Activated CD4-positive, alpha-beta T cell treated with anti-CD3 and anti-CD28 coated beads, Interleukin-2, amount 10 ng/mL, durations not matched to agents 7 days and 5 days (primary cell): ENCODE measurements at regions not wholly inside any gene's neighbourhood (a gene's known extent, or its start where the extent isn't known, plus 50 kb on each side); places are given as distances from the start of the nearest gene placed in this dataset.

Experiments
- CTCF ChIA-PET: fragments of 350-600 bp; sonication (Branson Sonifier 250); formaldehyde crosslinking; loops from one replicate; lab custom pipeline; 2021; ENCODE audit warnings: antibody characterized with exemption; lab: Charles Lee
- POLR2A ChIA-PET: fragments of 350-600 bp; sonication (Branson Sonifier 250); formaldehyde crosslinking; loops from one replicate; lab custom pipeline; 2021; ENCODE audit warnings: antibody characterized with exemption; lab: Charles Lee
- DNase-seq: peaks from one replicate; pipeline ENCODE4 v3.0.0-alpha.2; 2020
- H3K27ac Mint-ChIP-seq: one replicate; pipeline ENCODE4 v1.8.0; 2021; ENCODE audit warnings: mild to moderate bottlenecking, moderate library complexity, mixed read lengths
- H3K27me3 Mint-ChIP-seq: one replicate; pipeline ENCODE4 v1.8.0; 2021; ENCODE audit warnings: mixed read lengths
- H3K36me3 Mint-ChIP-seq: one replicate; pipeline ENCODE4 v1.8.0; 2021; ENCODE audit warnings: low read depth, mixed read lengths
- H3K4me1 Mint-ChIP-seq: one replicate; pipeline ENCODE4 v1.8.0; 2021; ENCODE audit warnings: mixed read lengths
- H3K4me3 Mint-ChIP-seq: one replicate; pipeline ENCODE4 v1.8.0; 2021; ENCODE audit warnings: mild to moderate bottlenecking, moderate library complexity, mixed read lengths
- H3K9me3 Mint-ChIP-seq: one replicate; pipeline ENCODE4 v1.8.0; 2021; ENCODE audit warnings: mixed read lengths

DNA sequence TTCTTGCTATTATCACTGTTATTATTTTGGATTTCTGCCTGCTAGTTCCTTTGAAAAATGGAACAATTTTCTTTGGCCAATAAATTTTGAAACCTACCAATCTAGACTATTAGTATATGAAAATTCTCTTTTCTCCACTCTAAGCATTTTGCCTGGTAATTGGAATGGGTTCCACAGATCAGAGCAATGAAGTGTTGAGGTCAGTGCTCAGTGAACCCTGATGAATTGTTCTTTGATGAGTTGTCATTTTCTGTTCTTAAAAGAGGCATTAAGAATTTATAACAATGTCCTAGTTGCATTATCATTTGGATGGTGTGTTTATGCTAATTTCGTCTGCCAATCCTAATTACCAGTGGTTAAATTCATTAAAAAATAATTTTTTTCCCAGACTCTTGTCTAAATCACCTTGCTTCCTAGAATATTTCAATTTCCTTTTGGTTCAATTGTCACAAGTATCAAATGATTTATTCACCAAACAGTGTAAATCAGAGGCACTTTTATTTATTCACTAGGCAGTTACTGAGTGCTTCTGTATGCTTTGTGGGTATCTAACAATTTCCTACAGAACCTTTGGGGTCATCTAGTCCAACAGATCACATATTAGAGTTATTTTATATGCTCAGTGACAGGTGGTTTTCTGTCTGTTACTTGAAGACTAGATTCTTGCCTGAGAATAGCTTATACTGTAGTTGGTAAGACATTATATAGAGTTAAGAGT is 239.0 kb downstream of the DNAJB9 start:
- no peak overlapping the region for H3K4me3 Mint-ChIP-seq

DNA sequence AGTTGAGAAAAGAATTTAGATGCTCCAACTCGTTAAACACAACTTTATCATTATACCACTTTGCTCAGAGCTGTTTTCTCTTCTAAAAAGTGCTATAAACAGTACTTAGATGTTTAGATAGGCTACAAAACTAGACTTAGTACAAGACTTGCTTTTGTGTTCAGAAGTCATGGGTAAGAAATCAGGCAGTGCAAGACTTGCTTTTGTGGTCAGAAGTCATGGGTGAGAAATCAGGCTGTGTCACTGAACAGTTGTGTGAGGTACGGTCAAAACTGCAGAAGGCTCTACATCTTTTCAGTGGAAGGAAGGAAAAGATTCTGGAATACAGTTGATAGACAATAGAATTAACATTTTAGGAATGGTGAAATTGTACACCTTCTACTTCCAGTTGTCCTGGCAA is 239.7 kb downstream of the DNAJB9 start:
- H3K27ac Mint-ChIP-seq, result no peak overlapping the region
- H3K9me3 Mint-ChIP-seq, result no peaks in the 10 kb centered on the region
- CTCF ChIA-PET, result no interaction called here
- no peaks in the 10 kb centered on the region for H3K27me3 Mint-ChIP-seq
- DNase-seq, result no peak
- POLR2A ChIA-PET, result no interaction called here
- H3K36me3 Mint-ChIP-seq, result no peaks in the 10 kb centered on the region
- no peaks in the 10 kb centered on the region for H3K4me1 Mint-ChIP-seq
- no peak overlapping the region for H3K4me3 Mint-ChIP-seq

More for the DNA sequence above, 239.0 kb downstream of the DNAJB9 start:
- Mint-ChIP-seq H3K9me3 (no peaks in the 10 kb centered on the region), H3K36me3 (no peaks in the 10 kb centered on the region), H3K4me1 (no peaks in the 10 kb centered on the region), H3K27ac (no peak overlapping the region), H3K27me3 (no peaks in the 10 kb centered on the region)
- no peak for DNase-seq
- CTCF ChIA-PET, result interaction anchor here (0.9 kb wide), 1 partner anchor 9 kb away, joined by 3 read pairs; no protein-coding TSS in a partner anchor
- POLR2A ChIA-PET, result no interaction called here

DNA sequence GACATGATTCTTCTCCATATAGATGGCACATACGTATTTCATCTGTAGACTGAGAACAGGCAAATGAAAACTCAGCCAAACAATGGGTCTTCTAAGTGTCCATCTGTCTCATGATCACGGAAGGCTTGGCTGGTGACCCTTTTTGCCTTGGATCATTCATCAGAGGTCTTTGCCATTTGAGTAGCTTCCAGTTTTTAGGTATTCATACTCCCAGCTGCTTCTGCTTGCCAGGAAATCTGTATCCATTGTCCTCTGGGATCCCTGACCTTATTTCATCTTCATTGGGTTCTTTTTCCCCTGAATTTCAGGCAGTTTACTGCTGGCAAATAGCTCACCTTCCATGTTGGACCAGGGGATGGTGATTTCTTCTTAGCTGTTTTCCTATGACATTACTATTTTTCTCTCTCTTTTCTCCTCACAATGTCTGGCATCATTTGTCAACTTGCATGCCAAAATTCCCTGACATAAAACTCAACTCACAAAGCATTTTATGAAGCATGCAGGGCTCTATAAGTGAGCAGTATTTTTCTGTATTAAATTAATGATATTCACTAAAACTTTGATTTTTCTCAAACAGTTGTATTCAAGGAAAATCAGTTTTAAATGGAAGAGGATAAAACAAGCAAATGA is 241.2 kb downstream of the DNAJB9 start:
- ChIA-PET POLR2A (interaction anchor here (0.6 kb wide), 1 partner anchor 446 kb away, joined by 3 read pairs; no protein-coding TSS in a partner anchor), CTCF (no interaction called here)
- no peak overlapping the region for H3K4me3 Mint-ChIP-seq
- H3K9me3 Mint-ChIP-seq, result no peaks in the 10 kb centered on the region
- no peaks in the 10 kb centered on the region for H3K27me3 Mint-ChIP-seq
- H3K4me1 Mint-ChIP-seq, result no peaks in the 10 kb centered on the region
- no peak overlapping the region for H3K27ac Mint-ChIP-seq
- no peak for DNase-seq
- no peaks in the 10 kb centered on the region for H3K36me3 Mint-ChIP-seq

- Mint-ChIP-seq H3K27ac (no peak overlapping the region), H3K27me3 (no peaks in the 10 kb centered on the region), H3K36me3 (no peaks in the 10 kb centered on the region), H3K4me3 (no peak overlapping the region), H3K9me3 (no peaks in the 10 kb centered on the region), H3K4me1 (no peaks in the 10 kb centered on the region)
- ChIA-PET POLR2A (no interaction called here), CTCF (interaction anchor here (0.5 kb wide), 1 partner anchor 36 kb away, joined by 3 read pairs; no protein-coding TSS in a partner anchor)
- no peak for DNase-seq
Measured at GRCh38 chr7:108813251-108814014, 243.8 kb downstream of the DNAJB9 start.

- Mint-ChIP-seq H3K27me3 (no peaks in the 10 kb centered on the region), H3K4me1 (no peaks in the 10 kb centered on the region), H3K27ac (no peak overlapping the region), H3K9me3 (no peaks in the 10 kb centered on the region), H3K4me3 (no peak overlapping the region), H3K36me3 (no peaks in the 10 kb centered on the region)
- no peak for DNase-seq
- POLR2A ChIA-PET, result no interaction called here
- CTCF ChIA-PET, result interaction anchor here (1.2 kb wide), 1 partner anchor 9 kb away, joined by 5 read pairs; no protein-coding TSS in a partner anchor
Measured at GRCh38 chr7:108815815-108816214, 246.1 kb downstream of the DNAJB9 start.

DNA sequence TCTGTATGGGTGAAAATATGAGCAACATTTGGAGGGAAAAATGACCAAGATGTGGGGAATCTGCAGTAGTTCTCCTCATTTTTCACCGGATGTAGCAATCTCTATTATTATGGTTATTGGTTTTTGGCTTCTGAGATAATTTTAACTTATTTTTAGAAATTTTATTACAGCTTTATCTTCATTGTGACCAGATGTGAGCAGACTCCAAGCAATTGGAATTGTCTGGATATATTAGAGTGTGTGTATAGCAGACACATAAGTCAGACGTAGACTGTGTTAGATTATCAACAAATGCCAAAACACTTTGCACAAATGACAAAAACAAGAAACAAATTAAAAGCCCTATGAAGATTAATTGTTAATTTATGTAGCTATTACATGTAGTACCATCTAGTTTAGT is 249.1 kb downstream of the DNAJB9 start:
- H3K27me3 Mint-ChIP-seq, result no peaks in the 10 kb centered on the region
- H3K4me1 Mint-ChIP-seq, result no peaks in the 10 kb centered on the region
- DNase-seq, result no peak
- no peaks in the 10 kb centered on the region for H3K9me3 Mint-ChIP-seq
- H3K4me3 Mint-ChIP-seq, result no peak overlapping the region
- no peaks in the 10 kb centered on the region for H3K36me3 Mint-ChIP-seq
- ChIA-PET CTCF (no interaction called here), POLR2A (no interaction called here)
- no peak overlapping the region for H3K27ac Mint-ChIP-seq

DNA sequence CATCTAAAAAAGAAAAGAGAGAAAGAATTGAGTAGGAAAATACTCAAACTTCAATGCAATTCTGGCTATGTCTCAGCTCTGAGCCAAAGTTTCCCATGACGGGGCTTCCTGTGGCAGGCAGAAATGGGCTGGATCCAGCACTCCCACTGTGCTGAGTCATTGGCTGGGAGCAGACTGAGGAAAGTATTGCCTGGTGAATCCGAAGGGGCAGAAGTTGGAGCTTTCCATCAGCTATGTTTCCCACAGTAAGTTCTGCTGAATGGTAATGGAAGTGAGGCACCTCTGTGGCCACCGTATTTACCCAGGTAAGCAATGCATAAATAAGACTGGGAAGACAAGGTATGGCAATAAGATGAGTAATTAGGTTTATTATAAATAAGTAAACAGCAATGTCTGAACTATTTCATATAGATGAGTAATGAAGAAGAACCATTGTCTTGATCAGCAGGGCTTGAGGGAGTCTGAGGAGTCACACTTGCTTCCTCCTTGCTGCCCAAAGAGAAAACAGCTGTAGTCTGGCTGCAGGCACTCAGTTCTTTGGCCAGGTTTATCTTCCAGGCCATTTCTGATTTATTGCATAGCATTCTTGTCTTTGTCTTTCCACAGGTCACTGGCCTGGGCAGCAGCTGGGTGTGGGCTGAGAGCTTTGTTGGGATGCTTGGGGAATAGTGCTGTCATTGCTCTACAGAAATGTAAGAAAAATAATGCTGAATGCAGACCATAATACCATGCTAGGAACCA is 255.3 kb downstream of the DNAJB9 start:
- no peaks in the 10 kb centered on the region for H3K36me3 Mint-ChIP-seq
- no peak overlapping the region for H3K4me3 Mint-ChIP-seq
- no peaks in the 10 kb centered on the region for H3K9me3 Mint-ChIP-seq
- H3K27ac Mint-ChIP-seq, result no peak overlapping the region
- no peaks in the 10 kb centered on the region for H3K4me1 Mint-ChIP-seq
- POLR2A ChIA-PET, result no interaction called here
- no peak for DNase-seq
- CTCF ChIA-PET, result interaction anchor here (1.4 kb wide), 1 partner anchor 9 kb away, joined by 5 read pairs; no protein-coding TSS in a partner anchor
- no peaks in the 10 kb centered on the region for H3K27me3 Mint-ChIP-seq

DNA sequence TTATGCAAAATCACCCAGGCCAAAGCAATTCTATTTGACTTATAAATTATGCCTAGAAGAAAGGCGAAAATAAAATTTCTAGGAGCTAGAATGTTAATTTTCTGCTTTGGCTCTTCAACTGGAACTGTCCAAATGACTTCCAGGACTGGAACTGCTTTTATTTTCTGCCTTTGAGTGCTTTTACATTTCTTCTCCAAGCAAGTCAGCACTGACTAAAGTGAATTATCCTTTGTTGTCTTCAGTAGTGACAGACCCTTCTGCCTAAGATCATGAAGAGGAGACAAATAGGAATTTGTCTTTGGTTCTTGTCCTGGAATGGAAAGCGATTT is 255.9 kb downstream of the DNAJB9 start:
- Mint-ChIP-seq H3K36me3 (no peaks in the 10 kb centered on the region), H3K4me1 (no peaks in the 10 kb centered on the region), H3K9me3 (no peaks in the 10 kb centered on the region), H3K4me3 (no peak overlapping the region), H3K27ac (no peak overlapping the region), H3K27me3 (no peaks in the 10 kb centered on the region)
- POLR2A ChIA-PET, result no interaction called here
- DNase-seq, result no peak
- CTCF ChIA-PET, result interaction anchor here (1.4 kb wide), 1 partner anchor 10 kb away, joined by 5 read pairs; no protein-coding TSS in a partner anchor

DNA sequence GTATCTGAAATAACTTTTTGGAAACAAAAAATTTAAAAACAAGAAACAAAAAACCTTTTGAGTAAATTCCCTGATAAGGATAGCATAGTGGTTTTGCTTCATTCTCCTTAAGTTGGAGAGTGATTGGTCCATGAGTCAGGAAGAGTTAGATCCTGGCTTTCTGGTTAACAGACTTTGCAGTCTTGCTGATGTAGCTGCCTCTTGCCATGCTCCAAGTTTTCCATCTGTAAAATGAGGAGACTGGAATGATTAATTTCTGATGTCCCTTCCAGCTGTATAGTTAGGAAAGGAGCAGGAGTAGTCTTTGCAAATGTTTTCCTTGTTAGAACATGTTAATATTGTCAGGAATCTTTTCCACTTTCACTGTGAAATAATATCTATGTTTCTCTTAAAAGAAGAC is 266.6 kb downstream of the DNAJB9 start:
- Mint-ChIP-seq H3K36me3 (no peaks in the 10 kb centered on the region), H3K9me3 (peaks cover 2% of the 10 kb centered on the region), H3K27ac (no peak overlapping the region), H3K4me1 (no peaks in the 10 kb centered on the region), H3K27me3 (no peaks in the 10 kb centered on the region), H3K4me3 (no peak overlapping the region)
- no peak for DNase-seq
- CTCF ChIA-PET, result no interaction called here
- POLR2A ChIA-PET, result no interaction called here

DNA sequence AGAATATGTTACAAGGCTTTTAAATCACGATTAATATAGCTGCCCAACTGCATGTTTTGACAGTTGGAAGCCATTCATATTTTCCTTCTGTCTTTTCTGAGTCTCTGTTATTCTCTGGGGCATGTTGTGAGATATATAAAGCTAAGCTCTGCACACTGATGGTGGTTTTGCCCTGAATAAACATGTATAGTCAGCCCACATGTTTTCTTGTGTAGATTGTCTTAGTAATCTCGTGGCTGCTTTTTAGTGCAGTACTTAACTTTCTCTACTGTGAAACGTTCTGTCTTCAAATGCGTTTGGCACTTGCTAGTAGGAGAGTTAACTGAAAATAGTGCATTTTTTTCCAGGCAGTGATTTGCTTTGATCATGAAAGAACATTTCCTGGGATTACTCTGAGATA is 268.5 kb downstream of the DNAJB9 start:
- Mint-ChIP-seq H3K4me3 (no peak overlapping the region), H3K4me1 (no peaks in the 10 kb centered on the region), H3K27ac (no peak overlapping the region), H3K9me3 (peaks cover 2% of the 10 kb centered on the region), H3K36me3 (no peaks in the 10 kb centered on the region), H3K27me3 (no peaks in the 10 kb centered on the region)
- no peak for DNase-seq
- CTCF ChIA-PET, result no interaction called here
- POLR2A ChIA-PET, result no interaction called here

- H3K4me3 Mint-ChIP-seq, result no peak overlapping the region
- POLR2A ChIA-PET, result no interaction called here
Measured at GRCh38 chr7:108839076-108839475, 269.4 kb downstream of the DNAJB9 start.

DNA sequence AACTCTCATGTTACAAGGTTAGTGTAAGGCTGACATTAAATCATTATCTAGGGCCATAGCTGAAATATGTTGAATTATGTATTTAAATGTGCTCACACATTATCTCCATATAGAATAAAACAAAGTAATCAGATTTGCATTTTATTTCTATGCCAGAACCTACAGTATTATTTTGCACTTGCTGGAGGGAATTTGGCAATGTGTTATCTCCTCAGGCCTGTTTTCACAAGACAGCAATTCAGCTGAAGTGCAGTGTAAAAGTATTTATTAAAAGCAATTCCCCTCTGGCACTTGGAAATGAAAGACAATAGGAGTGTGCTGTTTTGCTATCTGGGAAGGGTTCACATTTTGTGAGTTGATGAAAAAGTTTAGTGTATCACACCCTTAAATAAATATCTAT is 276.3 kb downstream of the DNAJB9 start:
- H3K4me1 Mint-ChIP-seq, result no peaks in the 10 kb centered on the region
- H3K27ac Mint-ChIP-seq, result no peak overlapping the region
- no peaks in the 10 kb centered on the region for H3K27me3 Mint-ChIP-seq
- no peaks in the 10 kb centered on the region for H3K36me3 Mint-ChIP-seq
- H3K4me3 Mint-ChIP-seq, result no peak overlapping the region
- ChIA-PET POLR2A (no interaction called here), CTCF (no interaction called here)
- no peaks in the 10 kb centered on the region for H3K9me3 Mint-ChIP-seq
- no peak for DNase-seq

More at GRCh38 chr7:108839076-108839475, 269.4 kb downstream of the DNAJB9 start:
- no peak for DNase-seq
- CTCF ChIA-PET, result no interaction called here
- Mint-ChIP-seq H3K4me1 (no peaks in the 10 kb centered on the region), H3K36me3 (no peaks in the 10 kb centered on the region), H3K27ac (no peak overlapping the region), H3K27me3 (no peaks in the 10 kb centered on the region), H3K9me3 (peaks cover 2% of the 10 kb centered on the region)
